HepG2 (cell line): ENCODE measurements at regions not wholly inside any gene's neighbourhood (a gene's known extent, or its start where the extent isn't known, plus 50 kb on each side); places are given as distances from the start of the nearest gene placed in this dataset.

Experiments used
- ATAC-seq: fragments of 200-7000 bp; cut with Tn5 transposase; 3 replicates; pipeline ENCODE4 v1.9.1; 2020; ENCODE audit warnings: mild to moderate bottlenecking, moderate library complexity
- BruUV-seq: library from RNA; stranded (reverse); fragments of 400-500 nt; replicated peaks from 2 replicates; lab custom pipeline; 2021; lab: Mats Ljungman, UMichigan
- CTCF ChIA-PET: fragments of 300-600 bp; formaldehyde crosslinking; extraction: SDS; loops from one replicate; lab custom pipeline; 2021; ENCODE audit warnings: low total read pairs, inconsistent platforms, low intra/inter-chr PET ratio; lab: Yijun Ruan, JAX
- POLR2A ChIA-PET: fragments of 350-600 bp; sonication (Branson Sonifier 250); formaldehyde crosslinking; loops from one replicate; lab custom pipeline; 2020; ENCODE audit warnings: antibody characterized with exemption, inconsistent platforms; lab: Yijun Ruan, JAX
- DNase-seq: peaks from one replicate; pipeline ENCODE4 v3.0.0-alpha.2; 2015; ENCODE audit warnings: low spot score
- FAIRE-seq: peaks from 3 replicates; lab custom pipeline; 2011; peaks lifted over from hg19 to GRCh38; lab: Jason Lieb, UNC
- H2AFZ ChIP-seq: one replicate; pipeline ENCODE4 v1.6.1; 2011; ENCODE audit warnings: low read length, inconsistent platforms
- H3K27ac ChIP-seq: fragments of 300-600 bp; 3 replicates; pipeline ENCODE4 v1.8.0; 2011; ENCODE audit warnings: mixed run types, mild to moderate bottlenecking, mixed read lengths, low read length, inconsistent platforms; ENCODE audit not compliant: insufficient read depth; ENCODE audit errors: extremely low read length
- H3K27me3 ChIP-seq, 2 experiments: fragments of 200-600 bp in 1 of 2; 2 replicates in 1 of 2; 3 replicates in 1 of 2; pipeline versions ENCODE4 v1.6.0 to v1.8.0; 2011; ENCODE audit warnings: low read length in 2 of 2, mild to moderate bottlenecking in 2 of 2, moderate library complexity in 2 of 2, inconsistent platforms in 1 of 2; ENCODE audit not compliant: insufficient read depth in 2 of 2, control insufficient read depth in 1 of 2
- H3K36me3 ChIP-seq, 2 experiments: fragments of 200-600 bp in 1 of 2; replicated peaks in 1 of 2; 2 replicates in 1 of 2; 3 replicates in 1 of 2; pipeline versions ENCODE4 v1.5.1 to v1.8.0; 2011; ENCODE audit warnings: low read length in 2 of 2, inconsistent platforms in 1 of 2; ENCODE audit not compliant: insufficient read depth in 2 of 2, control insufficient read depth in 1 of 2
- H3K4me1 ChIP-seq: 2 replicates; pipeline ENCODE4 v1.5.1; 2012; ENCODE audit warnings: low read length, inconsistent platforms; ENCODE audit not compliant: insufficient read depth
- H3K4me2 ChIP-seq: 2 replicates; pipeline ENCODE4 v1.6.0; 2011; ENCODE audit warnings: low read depth, low read length, inconsistent platforms
- H3K4me3 ChIP-seq, 3 experiments: fragments of 200-600 bp in 1 of 3; sonication (generic), shearing (Covaris generic) in 1 of 3; replicated peaks in 1 of 3; 2 replicates each; pipeline ENCODE4 v1.5.1; 2011 to 2016; ENCODE audit warnings: low read length in 3 of 3, inconsistent platforms in 2 of 3, low read depth in 2 of 3, mild to moderate bottlenecking in 2 of 3, control low read depth in 1 of 3, mixed read lengths in 1 of 3; ENCODE audit not compliant: insufficient read depth in 1 of 3
- H3K79me2 ChIP-seq: one replicate; pipeline ENCODE4 v1.6.1; 2011; ENCODE audit warnings: low read length, inconsistent platforms; ENCODE audit not compliant: insufficient read depth
- H3K9ac ChIP-seq: 2 replicates; pipeline ENCODE4 v1.6.0; 2011; ENCODE audit warnings: mild to moderate bottlenecking, low read depth, low read length, inconsistent platforms; ENCODE audit not compliant: insufficient read depth
- H3K9me3 ChIP-seq: 2 replicates; pipeline ENCODE4 v1.5.1; 2012; ENCODE audit warnings: mild to moderate bottlenecking, low read length
- H4K20me1 ChIP-seq: 2 replicates; pipeline ENCODE4 v1.6.0; 2011; ENCODE audit warnings: inconsistent platforms, mild to moderate bottlenecking, low read length, moderate library complexity; ENCODE audit not compliant: insufficient read depth
- CTCF ChIP-seq: sonication (generic); formaldehyde crosslinking; IDR thresholded peaks from 2 replicates; pipeline ENCODE4 v1.5.0; 2020; ENCODE audit warnings: mild to moderate bottlenecking, missing genetic modification reagents, moderate library complexity
- E2F1 ChIP-seq: sonication (generic); formaldehyde crosslinking; IDR thresholded peaks from 2 replicates; pipeline ENCODE4 v1.5.0; 2020; ENCODE audit warnings: missing genetic modification reagents
- HDAC1 ChIP-seq: sonication (generic); formaldehyde crosslinking; IDR thresholded peaks from 2 replicates; pipeline ENCODE4 v1.5.1; 2020; ENCODE audit warnings: mild to moderate bottlenecking, missing genetic modification reagents
- HNF4G ChIP-seq, 2 experiments: sonication (generic) in 1 of 2; formaldehyde crosslinking in 1 of 2; IDR thresholded peaks; 2 replicates each; pipeline versions ENCODE4 v1.4.0 to v1.6.1; 2011 to 2020; ENCODE audit warnings: borderline replicate concordance in 2 of 2, low read depth in 2 of 2, mild to moderate bottlenecking in 2 of 2, low read length in 1 of 2, missing genetic modification reagents in 1 of 2, moderate library complexity in 1 of 2
- IRX3 ChIP-seq: sonication (generic); formaldehyde crosslinking; IDR thresholded peaks from 2 replicates; pipeline ENCODE4 v1.8.1; 2023; ENCODE audit warnings: mild to moderate bottlenecking, low read depth, missing genetic modification reagents, borderline replicate concordance
- NAIF1 ChIP-seq: sonication (generic); formaldehyde crosslinking; IDR thresholded peaks from 2 replicates; pipeline ENCODE4 v1.5.0; 2020; ENCODE audit warnings: mild to moderate bottlenecking, missing genetic modification reagents, borderline replicate concordance
- NRL ChIP-seq: sonication (generic); formaldehyde crosslinking; IDR thresholded peaks from 2 replicates; pipeline ENCODE4 v1.5.0; 2020; ENCODE audit warnings: missing genetic modification reagents, mild to moderate bottlenecking, moderate library complexity, borderline replicate concordance
- RFX3 ChIP-seq: IDR thresholded peaks from 2 replicates; pipeline ENCODE4 v1.6.1; 2016; ENCODE audit warnings: missing biosample characterization, missing genetic modification reagents
- SNRNP70 ChIP-seq: fragments of 200-400 bp; formaldehyde crosslinking; IDR thresholded peaks from 2 replicates; pipeline ENCODE4 v1.6.1; 2017; ENCODE audit warnings: mild to moderate bottlenecking, low read depth, low read length, moderate library complexity
- SP2 ChIP-seq: sonication (generic); formaldehyde crosslinking; IDR thresholded peaks from 2 replicates; pipeline ENCODE4 v1.5.1; 2020; ENCODE audit warnings: mild to moderate bottlenecking, missing genetic modification reagents
- STAT5B ChIP-seq: sonication (generic); formaldehyde crosslinking; IDR thresholded peaks from 2 replicates; pipeline ENCODE4 v1.4.0; 2020; ENCODE audit warnings: missing genetic modification reagents
- ZBTB43 ChIP-seq: sonication (generic); formaldehyde crosslinking; conservative IDR thresholded peaks from 2 replicates; pipeline ENCODE4 v1.4.0; 2020; ENCODE audit warnings: missing genetic modification reagents
- ZNF230 ChIP-seq: sonication (generic); formaldehyde crosslinking; IDR thresholded peaks from 2 replicates; pipeline ENCODE4 v1.4.0; 2020; ENCODE audit warnings: mild to moderate bottlenecking, missing genetic modification reagents
- ZNF282 ChIP-seq: fragments of 450-650 bp; IDR thresholded peaks from 2 replicates; pipeline ENCODE4 v1.6.1; 2018; ENCODE audit not compliant: partially characterized antibody
- ZNF768 ChIP-seq: sonication (generic); formaldehyde crosslinking; IDR thresholded peaks from 2 replicates; pipeline ENCODE4 v1.4.0; 2020; ENCODE audit warnings: missing genetic modification reagents
- WGBS: methylation state at CpG from one replicate; pipeline ENCODE4 v1.1.6; 2017; ENCODE audit warnings: low lambda C conversion rate; 5-methylcytosine and 5-hydroxymethylcytosine counted together
- in situ Hi-C: cut with HindIII; loops from 2 replicates; pipeline ENCODE4 v1.10.0; 2017; ENCODE audit warnings: low pct_unique_long_range_greater_than_20kb; ENCODE audit not compliant: extremely low pct_ligation_motif_present
- intact Hi-C: fragments of 100-400 bp; cut with micrococcal nuclease; formaldehyde crosslinking; loops from one replicate; pipeline ENCODE4 v1.10.0; 2022; ENCODE audit not compliant: unreplicated experiment

DNA sequence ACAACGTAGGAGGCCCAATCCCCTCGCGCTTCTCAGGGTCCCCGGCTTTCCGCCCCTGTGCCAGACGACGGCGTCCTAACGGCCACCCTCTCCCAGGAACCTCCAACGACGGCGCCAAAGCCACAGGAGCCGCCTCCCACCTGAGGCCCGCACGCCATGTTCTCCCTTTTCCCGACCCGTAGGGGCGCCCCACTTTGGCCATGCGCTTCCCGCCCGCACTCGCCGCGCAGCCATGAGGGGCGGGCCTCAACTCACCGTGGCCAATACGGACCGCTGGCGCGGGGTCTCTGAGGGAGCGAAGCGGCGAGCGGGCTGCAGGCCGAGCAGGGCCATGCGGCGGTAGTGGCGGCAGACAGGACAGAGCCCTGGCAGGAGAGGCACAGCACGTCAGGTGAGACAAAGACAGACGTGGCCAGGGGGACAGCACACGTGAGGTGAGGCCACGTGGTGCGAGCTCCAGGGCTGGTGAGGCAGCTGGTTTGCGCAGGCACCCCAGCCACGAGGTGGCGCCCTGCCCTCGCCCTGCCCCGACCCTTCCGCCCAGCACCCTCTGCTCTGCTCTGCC, 1005.5 kb upstream of the PTPRD start:
- ChIA-PET POLR2A (no interaction called here), CTCF (no interaction called here)
- FAIRE-seq (no peak), DNase-seq (no peak), ATAC-seq (no peak)
- Histone ChIP-seq H3K36me3 (no peaks in the 10 kb centered on the region), H3K9me3 (peaks cover 75% of the 10 kb centered on the region), H4K20me1 (no peaks in the 10 kb centered on the region), H2AFZ (no peak overlapping the region), H3K4me2 (no peak overlapping the region), H3K27ac (no peak overlapping the region), H3K9ac (no peak overlapping the region), H3K27me3 (no peaks in the 10 kb centered on the region), H3K4me1 (no peaks in the 10 kb centered on the region), H3K79me2 (no peaks in the 10 kb centered on the region), H3K4me3 (no peak overlapping the region)
- intact Hi-C loops, result no loop called here
- 76% methylated on average over 48 of the region's 49 CpGs for WGBS
- no TSS peak for BruUV-seq
- TF ChIP-seq STAT5B (CRISPR knock-in tag) (no peak), NAIF1 (CRISPR knock-in tag) (no peak), ZNF282 (no peak), CTCF (CRISPR knock-in tag) (0 out of 2 replicates have a peak, but pooled peaks have one; percentile 7)
- in situ Hi-C loops, result no loop called here

- Histone ChIP-seq H3K27me3 (no peaks in the 10 kb centered on the region), H4K20me1 (no peaks in the 10 kb centered on the region), H2AFZ (no peak overlapping the region), H3K79me2 (no peaks in the 10 kb centered on the region), H3K4me2 (no peak overlapping the region), H3K9me3 (peaks cover 50% of the 10 kb centered on the region), H3K36me3 (no peaks in the 10 kb centered on the region), H3K27ac (no peak overlapping the region), H3K9ac (no peak overlapping the region), H3K4me1 (no peaks in the 10 kb centered on the region), H3K4me3 (no peak overlapping the region)
- intact Hi-C loops, result no loop called here
- BruUV-seq, result no TSS peak
- ChIA-PET CTCF (no interaction called here), POLR2A (no interaction called here)
- FAIRE-seq (no peak), DNase-seq (no peak), ATAC-seq (no peak)
- in situ Hi-C loops, result no loop called here
- 0% methylated on average over 1 of the region's 1 CpG for WGBS
- TF ChIP-seq HNF4G (IDR thresholded peaks at IDR 0.05; ENCODE audit: borderline replicate concordance, low read depth, low read length), result no peak
- TF ChIP-seq HNF4G (CRISPR knock-in tag; IDR thresholded peaks at IDR 0.05; ENCODE audit: borderline replicate concordance, low read depth), result no peak
- TF ChIP-seq E2F1 (CRISPR knock-in tag), result no peak
- TF ChIP-seq SNRNP70, result no peak
- no peak for TF ChIP-seq SP2 (CRISPR knock-in tag)
- no peak for TF ChIP-seq ZNF230 (CRISPR knock-in tag)
- no peak for TF ChIP-seq RFX3 (CRISPR knock-in tag)
- no peak for TF ChIP-seq IRX3 (CRISPR knock-in tag)
- no peak for TF ChIP-seq HDAC1 (CRISPR knock-in tag)
- TF ChIP-seq ZBTB43 (CRISPR knock-in tag), result no peak
- no peak for TF ChIP-seq NRL (CRISPR knock-in tag)
- TF ChIP-seq ZNF768 (CRISPR knock-in tag), result no peak
These were observed 1019.9 kb upstream of the PTPRD start for GRCh38 chr9:11632691-11633090.
